HEK293 (cell line): ENCODE measurements at regions not wholly inside any gene's neighbourhood (a gene's known extent, or its start where the extent isn't known, plus 50 kb on each side); places are given as distances from the start of the nearest gene placed in this dataset.

ENCODE experiments used
- CTCF ChIA-PET: fragments of 350-600 bp; formaldehyde crosslinking; extraction: SDS; loops from one replicate; lab custom pipeline; 2021; ENCODE audit warnings: antibody characterized with exemption; lab: Yijun Ruan, JAX
- POLR2A ChIA-PET: fragments of 300-600 bp; formaldehyde crosslinking; extraction: SDS; loops from one replicate; lab custom pipeline; 2020; ENCODE audit warnings: antibody characterized with exemption, inconsistent platforms; lab: Yijun Ruan, JAX
- H3K27ac ChIP-seq: fragments of 200-500 bp; sonication (Bioruptor generic); 2 replicates; pipeline ENCODE4 v1.5.1; 2014; ENCODE audit warnings: low read depth, low read length, control low read depth, inconsistent platforms; ENCODE audit errors: extremely low read depth
- H3K36me3 ChIP-seq, 2 experiments: fragments of 200-500 bp in 1 of 2; sonication (Bioruptor generic) in 1 of 2; 1 replicate in 1 of 2; 2 replicates in 1 of 2; pipeline ENCODE4 v1.5.1; 2014 to 2017; ENCODE audit warnings: inconsistent platforms in 2 of 2, low read length in 2 of 2; ENCODE audit not compliant: control insufficient read depth in 2 of 2, insufficient read depth in 1 of 2
- H3K4me1 ChIP-seq: fragments of 200-500 bp; sonication (Bioruptor generic); 2 replicates; pipeline ENCODE4 v1.5.1; 2014; ENCODE audit warnings: mild to moderate bottlenecking, low read length, inconsistent platforms; ENCODE audit not compliant: control insufficient read depth, insufficient read depth
- H3K4me3 ChIP-seq: 2 replicates; pipeline ENCODE4 v1.5.1; 2011; ENCODE audit warnings: low read depth, mild to moderate bottlenecking, control low read depth, low read length, moderate library complexity
- H3K9me3 ChIP-seq: fragments of 200-500 bp; sonication (Bioruptor generic); 2 replicates; pipeline ENCODE4 v1.5.1; 2014; ENCODE audit warnings: low read depth, low read length, inconsistent platforms; ENCODE audit not compliant: control insufficient read depth, insufficient read depth
- ATF2 ChIP-seq: fragments of 450-650 bp; formaldehyde crosslinking; IDR thresholded peaks from 2 replicates; pipeline ENCODE4 v1.5.1; 2016; ENCODE audit warnings: missing biosample characterization, missing genetic modification characterization, low read depth
- HOXD13 ChIP-seq: sonication (generic); formaldehyde crosslinking; IDR thresholded peaks from 2 replicates; pipeline ENCODE4 v1.8.0; 2022; ENCODE audit warnings: missing genetic modification reagents, borderline replicate concordance
- KLF16 ChIP-seq: fragments of 450-650 bp; formaldehyde crosslinking; IDR thresholded peaks from 2 replicates; pipeline ENCODE4 v1.5.1; 2017; ENCODE audit warnings: missing biosample characterization, missing genetic modification characterization
- ZBTB21 ChIP-seq: fragments of 450-650 bp; formaldehyde crosslinking; IDR thresholded peaks from 2 replicates; pipeline ENCODE4 v1.5.1; 2017; ENCODE audit warnings: missing biosample characterization, missing genetic modification characterization
- ZBTB48 ChIP-seq: fragments of 450-650 bp; formaldehyde crosslinking; IDR thresholded peaks from 2 replicates; pipeline ENCODE4 v1.5.1; 2016; ENCODE audit warnings: missing biosample characterization, missing genetic modification characterization
- ZNF146 ChIP-seq: fragments of 450-650 bp; formaldehyde crosslinking; IDR thresholded peaks from 2 replicates; pipeline ENCODE4 v1.5.1; 2016; ENCODE audit warnings: missing biosample characterization, missing genetic modification characterization
- ZNF16 ChIP-seq: fragments of 450-650 bp; formaldehyde crosslinking; IDR thresholded peaks from 2 replicates; pipeline ENCODE4 v1.5.1; 2016; ENCODE audit warnings: low read depth, missing biosample characterization, missing genetic modification characterization
- ZNF169 ChIP-seq: fragments of 450-650 bp; formaldehyde crosslinking; IDR thresholded peaks from 2 replicates; pipeline ENCODE4 v1.5.1; 2016; ENCODE audit warnings: missing biosample characterization, missing genetic modification characterization
- ZNF174 ChIP-seq: fragments of 450-650 bp; formaldehyde crosslinking; IDR thresholded peaks from 2 replicates; pipeline ENCODE4 v1.5.0; 2017; ENCODE audit warnings: missing biosample characterization, mild to moderate bottlenecking, missing genetic modification characterization
- ZNF18 ChIP-seq: fragments of 450-650 bp; formaldehyde crosslinking; IDR thresholded peaks from 2 replicates; pipeline ENCODE4 v1.5.1; 2016; ENCODE audit warnings: missing biosample characterization, missing genetic modification characterization
- ZNF19 ChIP-seq: fragments of 450-650 bp; formaldehyde crosslinking; IDR thresholded peaks from 2 replicates; pipeline ENCODE4; 2016; ENCODE audit warnings: missing biosample characterization, missing genetic modification characterization, low read depth
- ZNF274 ChIP-seq, 2 experiments: fragments of 200-500 bp in 1 of 2; fragments of 450-650 bp in 1 of 2; sonication (Bioruptor generic) in 1 of 2; formaldehyde crosslinking in 1 of 2; IDR thresholded peaks; 2 replicates each; pipeline versions ENCODE4 v1.5.1 to v1.6.1; 2014 to 2016; ENCODE audit warnings: borderline replicate concordance in 1 of 2, inconsistent platforms in 1 of 2, low read length in 1 of 2, missing biosample characterization in 1 of 2, missing genetic modification characterization in 1 of 2
- ZNF292 ChIP-seq: fragments of 450-650 bp; formaldehyde crosslinking; IDR thresholded peaks from 2 replicates; pipeline ENCODE4 v1.5.1; 2016; ENCODE audit warnings: low read depth, missing biosample characterization, missing genetic modification characterization, borderline replicate concordance
- ZNF558 ChIP-seq: fragments of 450-650 bp; formaldehyde crosslinking; IDR thresholded peaks from 2 replicates; pipeline ENCODE4 v1.5.1; 2016; ENCODE audit warnings: missing biosample characterization, missing genetic modification characterization
- ZNF621 ChIP-seq: fragments of 450-650 bp; formaldehyde crosslinking; IDR thresholded peaks from 2 replicates; pipeline ENCODE4 v1.5.1; 2017; ENCODE audit warnings: missing biosample characterization, missing genetic modification characterization
- ZNF629 ChIP-seq: fragments of 450-650 bp; formaldehyde crosslinking; IDR thresholded peaks from 2 replicates; pipeline ENCODE4 v1.5.1; 2017; ENCODE audit warnings: missing biosample characterization, missing genetic modification characterization
- ZNF654 ChIP-seq: fragments of 450-650 bp; formaldehyde crosslinking; IDR thresholded peaks from 2 replicates; pipeline ENCODE4 v1.5.1; 2016; ENCODE audit warnings: low read depth, missing biosample characterization, missing genetic modification characterization
- ZNF777 ChIP-seq: fragments of 450-650 bp; formaldehyde crosslinking; IDR thresholded peaks from 2 replicates; pipeline ENCODE4 v1.5.1; 2017; ENCODE audit warnings: missing biosample characterization, missing genetic modification characterization, borderline replicate concordance
- ZNF791 ChIP-seq: fragments of 450-650 bp; formaldehyde crosslinking; IDR thresholded peaks from 2 replicates; pipeline ENCODE4 v1.5.1; 2016; ENCODE audit warnings: missing biosample characterization, missing genetic modification characterization
- ZNF792 ChIP-seq: fragments of 450-650 bp; formaldehyde crosslinking; IDR thresholded peaks from 2 replicates; pipeline ENCODE4 v1.5.1; 2016; ENCODE audit warnings: missing biosample characterization, missing genetic modification characterization
- ZSCAN16 ChIP-seq: fragments of 450-650 bp; formaldehyde crosslinking; IDR thresholded peaks from 2 replicates; pipeline ENCODE4 v1.5.1; 2016; ENCODE audit warnings: missing biosample characterization, missing genetic modification characterization
- ZXDB ChIP-seq: fragments of 450-650 bp; formaldehyde crosslinking; IDR thresholded peaks from 2 replicates; pipeline ENCODE4 v1.5.1; 2016; ENCODE audit warnings: missing biosample characterization, missing genetic modification characterization
- TF ChIP-seq, protein P1 (sequence below): fragments of 450-650 bp; formaldehyde crosslinking; IDR thresholded peaks from 2 replicates; pipeline ENCODE4; 2016; ENCODE audit warnings: missing biosample characterization, missing genetic modification characterization
- TF ChIP-seq, protein P2 (sequence below): sonication (generic); formaldehyde crosslinking; IDR thresholded peaks from 2 replicates; pipeline ENCODE4 v1.8.1; 2022; ENCODE audit warnings: mild to moderate bottlenecking, moderate library complexity, missing genetic modification reagents

DNA sequence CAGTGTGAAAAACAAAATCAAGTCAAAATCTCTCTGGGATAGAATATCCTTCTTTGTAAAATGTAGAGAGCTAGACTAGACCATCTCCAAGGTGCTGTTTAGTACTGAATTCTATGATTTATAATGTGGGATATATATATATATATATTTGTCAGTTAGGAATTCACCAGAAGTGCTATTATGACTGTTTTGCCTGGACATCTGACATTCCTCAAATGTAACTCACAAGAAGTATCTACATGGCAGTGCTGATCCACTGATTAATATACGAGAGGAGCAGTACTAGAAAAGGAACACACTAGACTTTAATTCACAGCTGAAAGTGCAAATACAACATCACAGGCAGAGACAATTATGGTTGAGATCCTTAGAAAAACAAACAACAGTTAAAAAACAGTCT is 208.9 kb downstream of the GBA3 start (continued):
- TF ChIP-seq ZXDB (tag by site-specific recombination), result no peak
- TF ChIP-seq, protein P1, sequence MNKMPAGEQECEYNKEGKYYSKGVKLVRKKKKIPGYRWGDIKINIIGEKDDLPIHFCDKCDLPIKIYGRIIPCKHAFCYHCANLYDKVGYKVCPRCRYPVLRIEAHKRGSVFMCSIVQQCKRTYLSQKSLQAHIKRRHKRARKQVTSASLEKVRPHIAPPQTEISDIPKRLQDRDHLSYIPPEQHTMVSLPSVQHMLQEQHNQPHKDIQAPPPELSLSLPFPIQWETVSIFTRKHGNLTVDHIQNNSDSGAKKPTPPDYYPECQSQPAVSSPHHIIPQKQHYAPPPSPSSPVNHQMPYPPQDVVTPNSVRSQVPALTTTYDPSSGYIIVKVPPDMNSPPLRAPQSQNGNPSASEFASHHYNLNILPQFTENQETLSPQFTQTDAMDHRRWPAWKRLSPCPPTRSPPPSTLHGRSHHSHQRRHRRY (tag by site-specific recombination), result no peak

DNA sequence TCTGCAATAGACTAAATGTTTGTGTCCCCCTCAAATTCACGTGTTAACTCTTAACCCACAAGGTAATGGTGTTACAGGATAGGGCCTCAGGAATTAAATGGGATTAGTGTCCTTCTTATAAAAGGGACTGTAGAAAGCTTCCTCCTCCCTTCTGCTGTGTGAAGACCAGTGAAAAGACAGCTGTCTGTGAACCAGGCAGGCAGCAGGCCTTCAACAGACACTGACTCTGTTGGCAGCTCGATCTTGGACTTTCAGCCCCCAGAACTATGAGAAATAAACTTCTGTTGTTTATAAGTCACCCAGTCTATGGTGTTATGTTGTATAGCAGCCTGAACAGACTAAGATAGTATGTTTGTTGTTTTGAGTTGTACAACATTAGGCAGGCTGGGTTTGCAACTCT is 208.1 kb downstream of the GBA3 start:
- H3K27ac ChIP-seq, result no peak overlapping the region
- no peak for TF ChIP-seq ZNF146 (tag by site-specific recombination)
- no peak for TF ChIP-seq ZNF19 (tag by site-specific recombination)
- no peak for TF ChIP-seq ZNF621 (tag by site-specific recombination)
- no peak for TF ChIP-seq ZNF18 (tag by site-specific recombination)
- TF ChIP-seq ZNF292 (tag by site-specific recombination), result no peak
- TF ChIP-seq ZNF169 (tag by site-specific recombination), result no peak
- no peak for TF ChIP-seq ATF2 (tag by site-specific recombination)
- no peak for TF ChIP-seq ZNF791 (tag by site-specific recombination)
- no peak for TF ChIP-seq ZBTB21 (tag by site-specific recombination)
- TF ChIP-seq ZNF174 (tag by site-specific recombination), result no peak
- TF ChIP-seq, protein P2, sequence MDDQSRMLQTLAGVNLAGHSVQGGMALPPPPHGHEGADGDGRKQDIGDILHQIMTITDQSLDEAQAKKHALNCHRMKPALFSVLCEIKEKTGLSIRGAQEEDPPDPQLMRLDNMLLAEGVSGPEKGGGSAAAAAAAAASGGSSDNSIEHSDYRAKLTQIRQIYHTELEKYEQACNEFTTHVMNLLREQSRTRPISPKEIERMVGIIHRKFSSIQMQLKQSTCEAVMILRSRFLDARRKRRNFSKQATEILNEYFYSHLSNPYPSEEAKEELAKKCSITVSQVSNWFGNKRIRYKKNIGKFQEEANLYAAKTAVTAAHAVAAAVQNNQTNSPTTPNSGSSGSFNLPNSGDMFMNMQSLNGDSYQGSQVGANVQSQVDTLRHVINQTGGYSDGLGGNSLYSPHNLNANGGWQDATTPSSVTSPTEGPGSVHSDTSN (CRISPR knock-in tag), result no peak
- TF ChIP-seq ZNF777 (tag by site-specific recombination), result no peak
- TF ChIP-seq ZNF629 (tag by site-specific recombination), result no peak
- no peaks in the 10 kb centered on the region for H3K36me3 ChIP-seq
- no peaks in the 10 kb centered on the region for H3K4me1 ChIP-seq
- POLR2A ChIA-PET, result no interaction called here
- CTCF ChIA-PET, result no interaction called here
- no peak overlapping the region for H3K4me3 ChIP-seq
- no peaks in the 10 kb centered on the region for H3K9me3 ChIP-seq

DNA sequence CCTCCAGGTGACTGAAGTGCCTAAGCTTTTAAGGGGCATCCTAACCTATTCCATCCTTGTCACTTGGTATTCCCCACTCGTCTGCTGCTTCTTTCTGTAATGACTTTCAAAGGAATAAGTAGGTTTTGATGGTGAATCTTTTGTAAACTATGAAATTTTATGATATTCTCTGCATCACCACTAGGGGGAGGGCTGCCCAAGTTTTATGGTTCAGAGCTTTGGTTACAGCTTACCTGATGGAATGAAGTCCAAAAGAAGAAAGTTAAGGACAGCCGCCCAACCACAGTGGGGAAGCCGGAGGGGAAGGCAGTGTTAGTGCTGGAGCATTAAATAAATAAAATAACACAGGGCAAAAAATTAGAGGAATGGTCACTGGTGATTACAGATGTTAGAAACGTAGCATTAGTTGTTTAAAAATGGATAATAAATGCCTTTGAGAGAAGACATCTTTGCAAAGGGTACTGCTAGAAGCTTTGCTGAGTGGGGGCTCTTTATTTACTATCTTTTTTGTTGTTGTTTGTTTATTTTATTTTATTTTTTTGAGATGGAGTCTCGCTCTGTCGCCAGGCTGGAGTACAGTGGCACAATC is 204.9 kb downstream of the GBA3 start:
- Histone ChIP-seq H3K9me3 (no peaks in the 10 kb centered on the region), H3K36me3 (no peaks in the 10 kb centered on the region), H3K4me1 (no peaks in the 10 kb centered on the region), H3K27ac (no peak overlapping the region), H3K4me3 (no peak overlapping the region)
- TF ChIP-seq HOXD13, result no peak
- no peak for TF ChIP-seq ZNF792
- no peak for TF ChIP-seq ZBTB48 (tag by site-specific recombination)
- no peak for TF ChIP-seq ZSCAN16 (tag by site-specific recombination)
- TF ChIP-seq ZNF16 (tag by site-specific recombination), result no peak
- TF ChIP-seq ZNF558 (tag by site-specific recombination), result no peak
- peak; percentile 29; the same call in 1 of the 2 replicates for TF ChIP-seq ZNF654 (tag by site-specific recombination)
- TF ChIP-seq KLF16, result no peak
- no peak for TF ChIP-seq ZNF274 (IDR thresholded peaks at IDR 0.05; ENCODE audit: low read length)
- no peak for TF ChIP-seq ZNF274 (tag by site-specific recombination; IDR thresholded peaks at IDR 0.05; ENCODE audit: borderline replicate concordance)
- POLR2A ChIA-PET, result no interaction called here
- CTCF ChIA-PET, result interaction anchor here (0.5 to 1.4 kb wide), 13 partner anchors 8 to 959 kb away, joined by 3 to 5 read pairs (median 3); no protein-coding TSS in a partner anchor
